HEK293T (cell line): ENCODE measurements at regions not wholly inside any gene's neighbourhood (a gene's known extent, or its start where the extent isn't known, plus 50 kb on each side); places are given as distances from the start of the nearest gene placed in this dataset.

ENCODE experiments used
- BHLHE40 ChIP-seq: fragments of 450-650 bp; IDR thresholded peaks from 2 replicates; pipeline ENCODE4 v1.6.1; 2016; ENCODE audit warnings: mild to moderate bottlenecking, moderate library complexity, borderline replicate concordance
- HDGF ChIP-seq: fragments of 450-650 bp; IDR thresholded peaks from 2 replicates; pipeline ENCODE4 v1.6.1; 2017; ENCODE audit warnings: antibody characterized with exemption, borderline replicate concordance
- NFRKB ChIP-seq: fragments of 450-650 bp; IDR thresholded peaks from 2 replicates; pipeline ENCODE4 v1.6.1; 2016; ENCODE audit warnings: mild to moderate bottlenecking, moderate library complexity

DNA sequence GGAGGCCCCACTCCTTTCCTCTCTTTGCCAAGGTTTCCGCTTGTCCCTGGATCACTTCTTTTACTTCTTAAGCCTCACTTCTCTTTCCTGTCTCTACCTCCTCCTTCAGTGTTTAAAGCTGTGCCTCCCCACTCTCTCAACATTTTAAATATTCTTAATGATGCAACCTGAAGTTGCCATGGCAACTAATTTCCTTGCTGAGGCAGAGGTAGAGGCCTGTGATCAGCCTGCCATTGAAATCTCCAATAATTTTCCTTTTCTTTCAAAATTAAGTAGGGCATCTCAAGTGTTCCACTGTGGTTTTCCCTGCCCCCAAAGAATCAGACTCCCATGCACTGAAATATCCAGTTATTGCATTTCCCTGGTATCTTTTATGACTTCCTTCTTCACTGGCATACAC is 108.6 kb upstream of the VRK1 start:
- TF ChIP-seq NFRKB (no peak), BHLHE40 (no peak), HDGF (no peak)
